Left lung (tissue), 4 donors: ENCODE measurements at regions not wholly inside any gene's neighbourhood (a gene's known extent, or its start where the extent isn't known, plus 50 kb on each side); places are given as distances from the start of the nearest gene placed in this dataset.

Source experiments
- ATAC-seq: fragments of 200-7000 bp; cut with Tn5 transposase; one replicate; pipeline ENCODE4 v1.9.1; 2020; ENCODE audit warnings: moderate library complexity
- DNase-seq, 4 donors: peaks; one replicate each; pipeline ENCODE4 v3.0.0-alpha.2; 2013 to 2020
- H3K27ac ChIP-seq, 2 donors: fragments of 200-600 bp; sonication (generic) in 1 of 2; one replicate each; pipeline versions ENCODE4 v1.5.0 to v1.8.0; 2020 to 2021
- H3K27me3 ChIP-seq, 2 donors: fragments of 200-600 bp; sonication (generic) in 1 of 2; one replicate each; pipeline versions ENCODE4 v1.5.0 to v1.8.0; 2020 to 2021
- H3K36me3 ChIP-seq, 2 donors: fragments of 200-600 bp; sonication (generic) in 1 of 2; one replicate each; pipeline versions ENCODE4 v1.5.0 to v1.8.0; 2020 to 2021
- H3K4me1 ChIP-seq, 2 donors: fragments of 200-600 bp; one replicate each; pipeline ENCODE4 v1.8.0; 2021
- H3K4me3 ChIP-seq, 2 donors: fragments of 200-600 bp; sonication (generic) in 1 of 2; one replicate each; pipeline versions ENCODE4 v1.5.0 to v1.8.0; 2020 to 2021; ENCODE audit warnings: mild to moderate bottlenecking in 1 of 2
- H3K9me3 ChIP-seq, 2 donors: fragments of 200-600 bp; sonication (generic) in 1 of 2; one replicate each; pipeline versions ENCODE4 v1.5.0 to v1.8.0; 2020 to 2021
- CTCF ChIP-seq, 2 donors: fragments of 200-600 bp; sonication (generic) in 1 of 2; IDR thresholded peaks; one replicate each; pipeline versions ENCODE4 v1.5.0 to v1.8.0; 2021; ENCODE audit warnings: antibody characterized with exemption in 2 of 2
- intact Hi-C, 2 donors: fragments of 100-400 bp; cut with DNase I; formaldehyde crosslinking; loops; one replicate each; pipeline versions ENCODE4 v1.11.2 to v1.14.2; 2022
- donor health status: DM: no; HTN: yes; CAD: no.
- donor health status: DM: no; HTN: no; CAD: no.

- H3K9me3 ChIP-seq = no peaks in the 10 kb centered on the region
- no peaks in the 10 kb centered on the region for H3K27me3 ChIP-seq
- no peak overlapping the region for H3K4me3 ChIP-seq
- no peak for TF ChIP-seq CTCF (IDR thresholded peaks at IDR 0.05)
- ATAC-seq (no peak), DNase-seq (no peak)
- intact Hi-C loops = no loop called here
- H3K4me1 ChIP-seq = no peaks in the 10 kb centered on the region
- H3K27ac ChIP-seq = no peak overlapping the region
- H3K36me3 ChIP-seq = no peaks in the 10 kb centered on the region
These were observed 240.5 kb downstream of the STIM2 start for GRCh38 chr4:27101126-27101525.

- intact Hi-C loops = no loop called here
- no peaks in the 10 kb centered on the region for H3K4me1 ChIP-seq
- ATAC-seq (no peak), DNase-seq (no peak)
- H3K36me3 ChIP-seq = no peaks in the 10 kb centered on the region
- no peak overlapping the region for H3K27ac ChIP-seq
- TF ChIP-seq CTCF (IDR thresholded peaks at IDR 0.05) = no peak
- no peaks in the 10 kb centered on the region for H3K27me3 ChIP-seq
- no peaks in the 10 kb centered on the region for H3K9me3 ChIP-seq
- H3K4me3 ChIP-seq = no peak overlapping the region
These were observed 240.9 kb downstream of the STIM2 start for GRCh38 chr4:27101561-27101960.

- intact Hi-C loops = no loop called here
- Histone ChIP-seq H3K9me3 (no peaks in the 10 kb centered on the region), H3K4me1 (no peaks in the 10 kb centered on the region), H3K4me3 (no peak overlapping the region), H3K27ac (no peak overlapping the region), H3K27me3 (no peaks in the 10 kb centered on the region), H3K36me3 (no peaks in the 10 kb centered on the region)
- TF ChIP-seq CTCF (IDR thresholded peaks at IDR 0.05) = no peak
- no peak for ATAC-seq
- DNase-seq = no peak
These were observed 251.0 kb downstream of the STIM2 start for GRCh38 chr4:27111627-27112026.

- no peak overlapping the region for H3K4me3 ChIP-seq
- no peak for TF ChIP-seq CTCF (IDR thresholded peaks at IDR 0.05)
- no peaks in the 10 kb centered on the region for H3K4me1 ChIP-seq
- no peak overlapping the region for H3K27ac ChIP-seq
- no peaks in the 10 kb centered on the region for H3K36me3 ChIP-seq
- H3K9me3 ChIP-seq = no peaks in the 10 kb centered on the region
- intact Hi-C loops = no loop called here
- DNase-seq (no peak), ATAC-seq (no peak)
- no peaks in the 10 kb centered on the region for H3K27me3 ChIP-seq
These were observed 251.9 kb downstream of the STIM2 start for GRCh38 chr4:27112587-27112986.

GRCh38 chr4:27115221-27115620 lies 254.6 kb downstream of the STIM2 start:
- Histone ChIP-seq H3K36me3 (no peaks in the 10 kb centered on the region), H3K27ac (no peak overlapping the region), H3K4me3 (no peak overlapping the region), H3K27me3 (no peaks in the 10 kb centered on the region), H3K9me3 (peaks cover 0 to 1% of the 10 kb centered on the region in 2 donors), H3K4me1 (no peaks in the 10 kb centered on the region)
- no peak for ATAC-seq
- intact Hi-C loops = no loop called here
- no peak for DNase-seq
- no peak for TF ChIP-seq CTCF (IDR thresholded peaks at IDR 0.05)
